HG02885 (cell line): ENCODE measurements at regions not wholly inside any gene's neighbourhood (a gene's known extent, or its start where the extent isn't known, plus 50 kb on each side); places are given as distances from the start of the nearest gene placed in this dataset.
"Not testable (repeated sequence)": the region's sequence is repeated elsewhere in the genome, so short reads cannot be mapped to it uniquely, and the experiment has no call there.

Experiments
- ATAC-seq: cut with Tn5 transposase; IDR thresholded peaks from one replicate; pipeline ENCODE4 v1.9.1; 2021; ENCODE audit warnings: mild to moderate bottlenecking; ENCODE audit not compliant: unreplicated experiment, poor library complexity

DNA sequence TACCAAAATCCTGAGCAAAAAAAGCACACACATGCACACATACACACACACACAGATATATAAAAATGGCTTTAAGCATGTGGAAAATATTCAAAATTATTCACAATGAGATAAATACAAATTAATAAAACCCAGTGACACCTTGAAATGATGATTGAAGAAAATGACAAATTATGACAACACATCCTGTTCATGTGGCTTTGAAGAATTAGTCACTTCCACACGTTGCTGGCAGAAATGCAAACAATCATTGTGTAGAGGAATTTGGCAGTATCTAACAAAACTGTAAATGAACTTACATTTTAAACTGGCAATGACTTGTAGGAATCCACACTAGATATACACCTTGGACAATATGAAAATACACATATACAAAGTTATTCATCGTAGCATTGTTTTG lies 95.8 kb upstream of the RGPD4 start:
- ATAC-seq: no peak

DNA sequence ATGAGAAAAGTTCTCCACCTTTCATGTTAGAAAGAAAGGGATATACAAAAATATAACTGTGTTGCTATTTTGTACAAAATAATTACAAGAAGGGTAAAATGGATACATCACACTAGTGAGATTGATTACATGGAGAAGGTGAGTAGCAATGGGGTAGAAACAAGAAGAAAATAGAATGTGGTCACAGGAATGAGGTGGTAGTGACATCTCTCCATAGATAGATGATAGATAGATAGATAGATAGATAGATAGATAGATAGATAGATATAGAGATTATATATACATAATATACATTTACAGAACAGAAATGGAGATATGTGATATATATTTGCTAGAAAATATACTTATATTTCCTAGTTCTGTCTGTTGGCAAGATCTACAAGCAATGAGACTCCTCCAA lies 95.3 kb upstream of the RGPD4 start:
- ATAC-seq: no peak

DNA sequence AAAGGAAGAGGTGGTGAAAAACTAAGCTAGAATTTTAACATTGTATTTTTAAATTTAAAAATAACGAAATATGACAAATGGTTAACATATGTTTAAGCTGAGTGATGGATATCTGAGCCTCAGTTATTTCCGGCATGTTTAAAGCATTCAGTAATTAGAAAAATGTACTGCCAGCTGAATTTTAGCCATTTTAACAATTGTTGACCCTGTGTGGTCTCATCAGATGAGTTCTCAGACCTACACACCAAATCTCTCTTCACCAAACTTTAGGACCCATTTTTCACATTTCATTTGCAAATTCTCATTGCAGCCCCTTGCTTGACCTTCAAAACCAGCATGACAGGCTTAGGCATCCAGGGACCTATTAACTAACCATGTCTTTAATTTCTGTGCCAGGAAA lies 91.5 kb upstream of the RGPD4 start:
- ATAC-seq: no peak

GRCh38 chr2:107737756-107738155 lies 88.9 kb upstream of the RGPD4 start:
- no peak for ATAC-seq

DNA sequence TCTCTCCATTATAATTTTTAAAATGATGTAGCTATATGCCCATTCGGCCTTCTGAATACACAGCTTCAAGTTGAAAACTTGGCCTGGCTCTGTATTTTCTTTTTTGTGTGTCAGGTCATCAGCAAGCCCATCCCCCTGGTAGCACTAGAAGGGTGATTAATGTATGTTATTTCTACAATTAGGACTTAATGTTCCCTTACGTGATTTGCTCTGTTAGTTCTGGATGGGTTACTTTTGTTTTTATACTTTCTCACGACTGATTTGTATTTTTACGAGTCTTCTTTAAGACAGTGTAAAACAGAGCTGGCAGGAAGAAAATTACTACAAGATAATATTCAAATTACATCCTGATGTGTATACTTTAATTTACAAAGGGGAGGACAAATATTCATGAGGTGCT lies 88.4 kb upstream of the RGPD4 start:
- no peak for ATAC-seq

GRCh38 chr2:107740300-107740699 lies 86.4 kb upstream of the RGPD4 start:
- no peak for ATAC-seq

DNA sequence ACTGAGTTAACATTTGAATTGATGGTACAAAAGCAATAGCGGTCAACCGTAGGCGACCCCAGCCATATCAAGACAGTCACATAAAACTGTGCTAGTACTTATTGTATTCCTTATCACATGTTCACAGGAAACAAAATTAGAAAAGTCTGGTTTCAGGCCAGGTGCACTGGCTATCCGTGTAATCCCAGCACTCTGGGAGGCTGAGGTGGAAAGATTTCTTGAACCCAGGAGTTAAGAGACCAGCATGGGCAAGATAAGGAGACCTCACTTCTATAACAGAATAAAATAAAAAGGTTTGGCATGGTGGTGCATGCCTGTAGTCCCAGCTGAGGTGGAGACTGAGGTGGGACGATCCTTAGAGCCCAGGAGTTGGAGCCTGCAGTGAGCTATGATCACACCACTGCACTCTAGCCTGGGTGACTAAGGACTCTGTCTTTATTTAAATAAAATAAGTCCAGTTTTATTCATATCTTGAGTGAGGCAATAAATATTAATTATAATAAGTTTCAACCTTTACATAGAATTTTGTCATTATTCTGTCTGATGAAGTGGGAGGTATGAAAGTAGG lies 84.1 kb upstream of the RGPD4 start:
- no peak for ATAC-seq

GRCh38 chr2:107743274-107743673 lies 83.4 kb upstream of the RGPD4 start:
- no peak for ATAC-seq

DNA sequence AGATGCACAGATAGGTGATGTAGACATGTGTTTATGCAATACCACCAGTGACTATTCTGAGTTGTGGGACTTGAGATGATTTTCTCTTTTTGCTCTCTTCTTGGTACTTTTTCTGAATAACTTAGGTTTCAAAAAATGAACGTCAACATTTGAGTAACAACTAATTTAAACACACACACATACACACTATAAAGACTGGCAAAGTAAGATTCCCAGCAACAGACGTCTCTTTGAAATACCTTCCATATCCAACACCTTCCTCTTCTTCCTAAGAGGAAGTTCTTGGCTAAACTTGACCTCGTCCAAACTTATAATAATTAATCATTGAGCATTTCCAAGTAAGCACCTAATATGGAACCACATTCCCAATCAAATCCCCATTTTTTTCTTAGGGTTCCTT lies 81.6 kb upstream of the RGPD4 start:
- ATAC-seq: no peak

- not testable (repeated sequence) for ATAC-seq
These were observed 80.0 kb upstream of the RGPD4 start for GRCh38 chr2:107746552-107747198.

DNA sequence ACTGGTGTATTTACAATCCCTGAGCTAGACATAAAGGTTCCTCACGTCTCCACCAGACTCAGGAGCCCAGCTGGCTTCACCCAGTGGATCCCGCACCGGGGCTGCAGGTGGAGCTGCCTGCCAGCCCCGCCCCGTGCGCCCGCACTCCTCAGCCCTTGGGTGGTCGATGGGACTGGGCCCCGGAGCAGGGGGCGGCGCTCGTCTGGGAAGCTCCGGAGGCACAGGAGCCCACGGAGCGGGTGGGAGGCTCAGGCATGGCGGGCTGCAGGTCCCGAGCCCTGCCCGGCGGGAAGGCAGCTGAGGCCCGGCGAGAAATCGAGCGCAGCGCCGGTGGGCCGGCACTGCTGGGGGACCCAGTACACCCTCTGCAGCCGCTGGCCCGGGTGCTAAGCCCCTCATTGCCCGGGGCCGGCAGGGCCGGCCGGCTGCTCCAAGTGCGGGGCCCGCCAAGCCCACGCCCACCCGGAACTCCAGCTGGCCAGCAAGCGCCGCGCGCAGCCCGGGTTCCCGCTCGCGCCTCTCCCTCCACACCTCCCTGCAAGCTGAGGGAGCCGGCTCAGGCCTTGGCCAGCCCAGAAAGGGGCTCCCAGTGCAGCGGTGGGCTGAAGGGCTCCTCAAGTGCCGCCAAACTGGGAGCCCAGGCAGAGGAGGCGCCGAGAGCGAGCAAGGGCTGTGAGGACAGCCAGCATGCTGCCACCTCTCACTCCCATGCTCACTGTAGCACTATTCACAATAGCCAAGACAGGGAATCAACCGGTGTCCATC lies 79.3 kb upstream of the RGPD4 start:
- not testable (repeated sequence) for ATAC-seq

GRCh38 chr2:107747964-107748583 lies 78.6 kb upstream of the RGPD4 start:
- no peak for ATAC-seq

DNA sequence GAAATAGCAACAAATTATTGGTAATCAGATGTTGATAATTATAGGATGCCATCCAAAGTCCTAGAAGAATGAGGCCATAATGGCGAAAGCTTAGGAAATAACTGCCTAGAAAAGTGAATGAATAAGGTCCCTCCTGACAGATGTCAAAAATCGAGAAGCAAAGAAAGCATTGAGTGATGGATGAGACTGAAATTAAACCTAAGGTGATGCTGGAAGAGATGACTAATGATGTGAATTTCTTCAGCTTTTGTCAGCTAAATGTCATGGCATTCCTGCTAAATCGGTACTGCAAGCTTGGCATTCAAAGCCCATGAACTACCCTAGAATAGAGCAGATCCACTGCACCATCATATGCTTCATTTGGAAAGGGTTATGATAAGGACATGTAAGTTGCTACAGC lies 74.8 kb upstream of the RGPD4 start:
- ATAC-seq: no peak

DNA sequence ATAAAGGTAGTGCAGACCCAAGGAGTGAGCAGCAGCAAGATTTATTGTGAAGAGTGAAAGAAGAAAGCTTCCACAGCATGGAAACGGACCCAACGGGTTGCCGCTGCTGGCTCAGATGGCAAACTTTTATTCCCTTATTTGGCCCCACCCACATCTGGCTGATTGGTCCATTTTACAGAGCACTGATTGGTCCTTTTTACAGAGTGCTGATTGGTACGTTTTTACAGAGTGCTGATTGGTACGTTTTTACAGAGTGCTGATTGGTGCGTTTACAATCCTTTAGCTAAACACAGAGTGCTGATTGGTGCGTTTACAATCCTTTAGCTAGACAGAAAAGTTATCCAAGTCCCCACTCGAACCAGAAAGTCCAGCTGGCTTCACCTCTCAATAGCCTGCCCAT lies 72.9 kb upstream of the RGPD4 start:
- not testable (repeated sequence) for ATAC-seq

DNA sequence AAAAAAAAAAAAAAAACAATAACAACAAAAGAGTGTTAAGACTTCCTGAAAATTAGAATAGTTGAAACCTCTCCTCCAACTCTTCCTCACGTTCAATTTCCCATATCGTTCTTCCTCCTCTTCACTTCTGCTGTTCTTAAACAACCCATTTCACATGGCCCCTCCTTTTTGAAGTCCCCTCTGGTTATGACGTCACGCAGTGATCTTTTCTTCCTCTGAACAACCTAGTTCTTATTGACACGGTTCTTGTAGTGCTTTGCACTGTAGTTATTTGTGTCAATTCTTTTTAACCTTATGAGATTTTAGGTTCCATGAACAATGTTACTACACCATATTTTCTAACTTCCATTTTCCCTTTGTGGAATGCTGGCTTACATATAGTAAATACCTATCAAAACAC lies 69.5 kb upstream of the RGPD4 start:
- no peak for ATAC-seq

GRCh38 chr2:107760620-107761364 lies 65.9 kb upstream of the RGPD4 start:
- no peak for ATAC-seq

GRCh38 chr2:107772353-107772752 lies 54.3 kb upstream of the RGPD4 start:
- no peak for ATAC-seq

GRCh38 chr2:107775211-107775610 lies 51.5 kb upstream of the RGPD4 start:
- ATAC-seq: no peak

- no peak for ATAC-seq
These were observed 50.9 kb upstream of the RGPD4 start for GRCh38 chr2:107775791-107776190.

GRCh38 chr2:107776362-107776761 lies 50.3 kb upstream of the RGPD4 start:
- ATAC-seq: no peak
